HG02981 (cell line): ENCODE measurements at regions not wholly inside any gene's neighbourhood (a gene's known extent, or its start where the extent isn't known, plus 50 kb on each side); places are given as distances from the start of the nearest gene placed in this dataset.

Experiments used
- ATAC-seq: cut with Tn5 transposase; IDR thresholded peaks from one replicate; pipeline ENCODE4 v1.9.1; 2021; ENCODE audit warnings: mild to moderate bottlenecking, moderate library complexity; ENCODE audit not compliant: unreplicated experiment

GRCh38 chr14:97379091-97379531 lies 581.9 kb downstream of the VRK1 start:
- ATAC-seq: no peak

GRCh38 chr14:97380539-97380941 lies 583.4 kb downstream of the VRK1 start:
- no peak for ATAC-seq

GRCh38 chr14:97381309-97381708 lies 584.1 kb downstream of the VRK1 start:
- no peak for ATAC-seq

GRCh38 chr14:97382616-97383226 lies 585.5 kb downstream of the VRK1 start:
- ATAC-seq: no peak

GRCh38 chr14:97385727-97386126 lies 588.5 kb downstream of the VRK1 start:
- ATAC-seq: no peak

GRCh38 chr14:97387252-97387874 lies 590.2 kb downstream of the VRK1 start:
- ATAC-seq: no peak

- ATAC-seq: no peak
Observed at GRCh38 chr14:97388408-97388807, 591.2 kb downstream of the VRK1 start.

GRCh38 chr14:97390096-97390724 lies 593.0 kb downstream of the VRK1 start:
- no peak for ATAC-seq

GRCh38 chr14:97393244-97393643 lies 596.1 kb downstream of the VRK1 start:
- ATAC-seq: no peak

GRCh38 chr14:97395068-97395467 lies 597.9 kb downstream of the VRK1 start:
- no peak for ATAC-seq

- no peak for ATAC-seq
Observed at GRCh38 chr14:97401714-97402113, 604.5 kb downstream of the VRK1 start.

GRCh38 chr14:97402279-97402678 lies 605.1 kb downstream of the VRK1 start:
- no peak for ATAC-seq

- ATAC-seq: no peak
Observed at GRCh38 chr14:97407701-97408407, 610.7 kb downstream of the VRK1 start.

- no peak for ATAC-seq
Observed at GRCh38 chr14:97408503-97408902, 611.3 kb downstream of the VRK1 start.

- no peak for ATAC-seq
Observed at GRCh38 chr14:97408937-97409815, 612.0 kb downstream of the VRK1 start.

GRCh38 chr14:97410667-97411620 lies 613.8 kb downstream of the VRK1 start:
- ATAC-seq: no peak

- ATAC-seq: no peak
Observed at GRCh38 chr14:97411938-97412612, 614.9 kb downstream of the VRK1 start.

- no peak for ATAC-seq
Observed at GRCh38 chr14:97413022-97413539, 615.9 kb downstream of the VRK1 start.
